ENCODE measurements at regions not wholly inside any gene's neighbourhood (a gene's known extent, or its start where the extent isn't known, plus 50 kb on each side); places are given as distances from the start of the nearest gene placed in this dataset.

DNA sequence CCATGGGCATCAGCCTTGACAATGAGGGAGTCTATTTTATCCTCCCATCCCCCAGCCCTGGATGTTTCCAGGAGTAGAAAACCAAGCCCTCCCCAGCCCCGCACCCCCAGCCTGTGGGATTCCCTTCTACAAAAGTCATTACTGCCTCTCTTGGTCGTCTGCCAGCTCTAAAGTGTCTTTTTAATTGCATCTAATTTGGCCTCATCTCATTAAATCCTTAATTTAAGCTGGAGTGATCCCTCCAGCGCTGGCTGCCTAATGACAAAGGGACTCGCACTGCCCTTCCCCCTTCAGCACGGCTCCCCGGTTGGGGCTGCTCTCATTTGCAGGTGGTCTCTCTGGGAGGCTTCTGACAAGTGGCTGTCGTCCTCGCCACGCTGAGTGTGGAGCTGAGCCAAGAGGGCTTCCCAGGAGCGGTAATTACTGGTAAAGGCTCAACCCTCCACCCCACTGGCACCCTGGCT, 107.9 kb upstream of the ALDH1B1 start:
- no peak for DNase-seq

DNA sequence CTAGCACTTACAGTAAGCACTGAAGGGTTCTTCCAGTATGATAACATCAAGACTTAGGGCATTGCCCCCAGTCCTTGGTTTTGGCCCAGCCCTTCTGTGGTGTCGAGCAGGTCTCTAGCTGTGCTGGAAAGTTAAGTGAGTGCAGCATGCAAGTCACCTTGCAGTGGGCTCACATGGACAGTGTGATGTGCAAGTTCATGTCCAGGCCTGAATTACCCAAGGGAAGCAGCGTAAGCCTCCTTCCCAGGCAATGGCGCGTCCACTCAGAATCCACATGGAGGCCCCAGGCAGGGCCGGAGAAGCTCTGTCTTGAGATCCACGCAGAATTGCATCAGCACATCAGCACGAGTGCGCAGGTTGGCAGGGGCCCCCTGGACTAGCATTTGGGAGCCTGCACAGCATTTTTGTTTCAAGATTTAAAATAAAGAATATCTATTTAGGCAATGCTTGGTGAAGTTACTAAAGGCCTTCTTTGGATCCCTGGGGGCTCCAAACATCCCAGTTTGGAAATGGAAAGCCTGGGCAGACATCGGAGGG, 108.4 kb upstream of the ALDH1B1 start:
- DNase-seq: no peak

DNA sequence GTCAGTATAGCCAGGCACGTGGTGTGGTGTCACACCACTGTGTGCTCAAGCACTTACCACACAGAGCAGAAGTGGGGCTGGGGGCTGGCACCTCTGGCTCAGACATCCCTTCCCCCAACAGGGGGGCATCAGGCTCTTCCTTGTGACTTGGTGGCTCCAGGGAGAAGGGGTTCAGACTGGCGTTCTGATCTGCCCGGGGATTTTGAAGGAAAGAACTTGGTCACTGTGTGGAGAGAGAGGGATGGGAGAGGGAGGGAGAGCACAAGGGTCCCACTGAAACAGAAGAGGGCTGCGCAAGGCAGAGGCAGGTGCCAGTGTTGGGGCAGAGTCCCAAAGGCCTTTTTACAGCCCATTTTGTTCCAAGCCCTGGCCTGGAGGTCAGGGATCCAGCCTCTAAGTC, 109.7 kb upstream of the ALDH1B1 start:
- DNase-seq: no peak

DNA sequence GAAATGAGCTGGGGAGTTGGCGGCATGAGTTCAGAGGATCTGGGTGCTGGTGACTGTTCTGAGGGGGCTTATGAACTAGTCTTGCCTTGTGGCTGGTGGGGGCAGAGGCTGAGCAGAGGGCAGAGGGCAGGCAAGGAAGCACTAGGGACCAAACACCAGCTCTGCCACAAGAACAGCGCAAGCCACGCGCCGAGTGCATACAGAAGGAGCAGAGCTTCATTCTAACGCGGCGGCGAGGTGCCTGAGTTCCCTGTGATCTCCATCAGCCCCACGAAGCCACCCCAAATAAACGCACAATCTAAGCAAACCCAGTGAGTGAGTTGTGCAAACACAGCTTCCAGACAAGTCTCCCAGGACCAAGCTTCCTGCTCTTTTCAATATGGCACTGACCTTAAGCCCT, 110.6 kb upstream of the ALDH1B1 start:
- DNase-seq: no peak

DNA sequence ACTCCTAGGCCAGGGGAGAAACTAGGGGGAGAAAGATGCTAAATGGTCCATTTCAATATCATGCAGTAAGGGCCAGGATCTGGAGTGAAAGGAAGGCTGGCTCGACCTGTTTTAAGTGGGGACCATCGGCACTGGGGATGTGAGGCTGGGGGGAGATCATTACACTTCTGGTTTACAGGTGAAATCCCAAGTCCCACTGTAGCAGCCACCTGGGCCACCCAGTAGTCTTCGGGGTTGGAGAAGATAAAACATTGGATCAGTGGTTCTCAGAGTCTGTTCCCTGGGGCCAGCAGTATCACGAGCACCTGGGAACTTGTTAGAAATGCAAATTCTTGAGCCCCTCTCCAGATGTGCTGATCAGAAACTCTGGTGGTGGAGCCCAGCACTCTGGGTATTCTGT, 111.3 kb upstream of the ALDH1B1 start:
- DNase-seq: no peak

DNA sequence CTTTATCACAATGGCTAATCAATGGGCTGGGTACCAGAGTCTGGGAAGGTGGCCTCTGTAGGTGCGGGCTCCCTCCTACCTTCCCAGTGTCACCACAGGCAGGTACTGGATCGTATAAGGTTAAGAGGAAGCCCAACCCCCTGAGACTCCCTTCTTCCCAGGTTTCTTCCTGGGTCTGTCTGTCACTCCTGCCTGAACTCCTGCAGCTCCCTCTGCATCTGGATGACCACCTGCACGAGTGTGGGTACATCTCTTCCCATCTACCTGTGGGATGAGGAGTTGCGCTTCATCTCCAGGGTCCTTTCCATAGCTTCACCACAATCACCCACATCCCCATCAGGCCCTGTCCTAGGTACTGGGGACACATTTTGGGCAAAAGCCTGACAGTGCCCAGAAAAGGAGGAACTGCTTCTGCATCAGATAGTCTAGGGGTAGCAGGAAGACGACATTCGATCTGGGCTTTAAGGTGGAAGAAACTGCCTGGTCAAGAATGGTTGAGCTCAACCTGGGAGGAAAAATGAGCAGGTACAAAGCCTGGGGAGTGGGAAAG, 112.2 kb upstream of the ALDH1B1 start:
- DNase-seq: no peak

DNA sequence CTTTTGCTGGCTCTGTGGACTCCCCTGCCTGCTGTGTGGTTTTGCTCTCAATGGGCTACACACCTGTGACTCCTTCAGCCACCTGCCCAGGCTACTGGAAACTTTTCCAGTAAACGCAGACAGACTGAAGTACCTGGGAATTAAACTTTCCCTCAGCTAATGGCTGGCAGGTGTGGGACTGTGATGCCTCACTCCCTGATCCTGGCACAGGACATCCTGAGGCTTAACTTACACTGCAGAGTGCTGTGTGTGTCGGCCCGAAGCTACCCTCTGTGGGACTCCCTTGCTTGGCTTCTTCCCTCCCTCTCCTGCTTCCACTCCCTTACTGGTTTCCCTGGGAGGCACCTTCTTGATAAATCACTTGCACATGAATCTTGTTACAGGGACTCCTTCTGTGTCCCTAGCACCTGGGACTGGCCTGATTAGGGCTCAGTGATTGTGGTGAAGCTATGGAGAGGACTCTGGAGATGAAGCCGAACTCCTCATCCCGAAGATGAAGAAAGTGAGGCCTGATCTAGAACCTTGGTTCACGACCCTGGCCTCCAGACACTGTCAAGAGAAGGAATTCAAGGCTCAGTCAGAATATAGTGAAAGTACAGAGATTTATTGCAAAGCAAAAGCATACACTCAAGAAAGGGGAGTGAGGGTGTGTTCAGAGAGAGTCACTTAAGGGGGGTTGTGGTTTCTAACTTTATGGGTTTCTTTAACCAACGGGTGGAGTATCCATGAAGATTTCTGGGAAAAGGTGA, 113.4 kb upstream of the ALDH1B1 start:
- DNase-seq: no peak

DNA sequence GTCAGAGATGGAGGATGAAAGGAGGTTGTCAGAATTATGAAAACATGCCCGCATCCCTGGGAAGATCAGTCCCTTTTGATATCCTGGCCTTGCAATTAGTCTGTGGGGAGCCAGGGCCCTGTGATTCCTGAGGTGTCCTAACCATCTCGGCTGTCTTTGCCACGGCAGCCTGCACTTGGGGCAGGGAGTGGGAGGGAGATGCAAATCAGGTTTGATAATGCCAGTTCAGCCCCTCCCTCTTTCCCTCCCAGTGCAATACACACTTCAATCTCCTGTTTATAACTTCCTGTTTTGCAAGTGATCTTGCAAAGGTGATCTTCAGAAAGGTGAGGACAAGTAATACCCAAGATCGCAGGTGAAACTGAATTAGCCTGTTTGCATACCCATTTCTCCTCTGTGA, 114.0 kb upstream of the ALDH1B1 start:
- DNase-seq: no peak

DNA sequence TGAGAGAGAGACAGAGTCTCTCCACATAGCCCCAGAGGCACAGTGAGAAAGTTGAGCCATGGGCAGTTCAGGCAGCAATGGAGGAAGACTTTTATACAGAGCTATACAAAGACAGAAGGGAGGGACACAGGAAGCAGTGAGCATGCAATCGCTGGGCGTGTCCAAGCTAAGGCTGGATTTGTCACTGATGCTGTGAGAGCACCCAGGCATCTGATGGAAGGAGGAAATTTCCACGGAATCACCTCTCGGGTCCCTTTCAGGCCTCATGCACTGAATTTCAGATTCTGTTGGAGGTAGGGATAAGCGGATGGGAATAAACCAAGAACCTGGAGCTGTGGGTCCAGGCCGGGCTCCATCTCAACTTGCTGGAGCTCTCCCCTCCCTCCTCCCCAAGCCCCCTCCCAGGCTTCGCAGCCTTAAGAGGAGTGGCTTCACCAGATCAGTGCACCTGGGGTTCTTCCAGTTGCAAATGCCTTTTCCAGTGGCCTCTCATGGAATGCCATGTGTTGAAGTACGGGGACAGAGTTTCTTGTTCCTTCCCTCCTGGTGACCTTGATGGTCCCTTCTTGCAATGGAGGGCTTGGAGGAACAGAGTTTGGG, 114.8 kb upstream of the ALDH1B1 start:
- no peak for DNase-seq

DNA sequence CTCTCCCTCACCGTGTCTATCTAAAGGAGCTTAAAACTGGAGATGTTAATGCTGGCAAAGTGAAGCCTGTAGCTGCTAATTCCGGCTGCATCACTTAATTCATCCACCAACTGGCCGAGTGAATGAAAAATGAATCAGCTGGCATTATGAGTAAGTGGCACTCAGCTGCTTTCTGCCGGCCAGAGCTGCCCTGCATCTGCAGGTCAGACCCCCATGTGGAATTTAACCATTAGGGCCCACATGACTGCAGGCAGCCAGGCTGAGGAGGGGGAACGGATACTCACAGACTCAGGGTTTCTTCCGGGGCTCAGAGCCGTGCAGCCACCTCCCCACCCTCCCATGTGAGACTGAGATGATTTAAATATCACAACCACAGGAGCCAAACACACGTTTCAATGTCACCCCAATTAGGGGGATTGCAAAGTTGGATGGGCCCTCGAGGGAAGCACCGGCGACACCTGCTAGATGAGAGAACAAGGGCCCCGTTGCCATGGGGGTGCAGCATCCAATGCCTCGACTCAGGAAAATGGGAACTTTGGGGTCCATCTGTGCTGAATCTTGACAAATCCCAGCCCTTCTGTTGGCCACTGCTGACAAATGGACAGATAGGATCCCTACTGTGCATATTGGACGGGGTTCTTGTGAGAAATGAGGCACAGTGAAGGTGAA, 115.6 kb upstream of the ALDH1B1 start:
- no peak for DNase-seq

DNA sequence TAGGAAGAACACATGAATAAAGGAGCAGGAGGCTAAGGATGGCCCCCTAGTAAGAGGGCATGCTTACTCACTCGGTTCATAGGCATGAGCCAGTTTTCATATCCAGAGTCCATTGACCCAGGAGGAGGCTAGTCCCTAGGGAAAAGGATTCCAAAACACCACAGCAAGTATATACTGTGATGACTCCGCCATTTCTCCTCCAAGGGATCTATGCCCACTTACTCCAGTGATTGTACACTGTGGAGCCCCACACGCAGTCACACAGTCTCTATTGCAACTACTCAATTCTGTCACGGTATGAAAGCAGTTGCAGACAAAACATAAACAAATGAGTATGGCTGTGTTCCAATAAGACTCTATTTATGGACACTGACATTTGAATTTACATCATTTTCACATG, 117.7 kb upstream of the ALDH1B1 start:
- peak; percentile 18 for DNase-seq

DNA sequence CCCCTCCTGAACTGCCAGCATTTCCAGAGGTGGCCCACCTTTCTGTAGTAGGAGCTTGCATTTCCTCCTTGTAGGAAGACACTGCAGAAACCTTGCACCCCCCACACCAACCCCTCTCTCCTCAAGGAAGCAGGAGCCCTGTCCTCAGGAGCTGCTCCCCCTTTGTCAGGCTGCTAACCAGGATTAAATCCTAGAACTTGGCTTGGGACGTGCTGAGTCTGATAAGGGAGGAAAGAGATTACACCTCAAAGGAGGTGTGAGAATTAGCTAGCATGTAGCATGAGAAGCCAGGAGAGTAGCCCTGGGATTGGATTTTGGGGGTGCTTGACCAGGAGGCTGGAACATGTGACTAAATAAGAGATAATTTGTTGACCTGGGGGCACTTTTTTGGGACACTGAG, 119.8 kb upstream of the ALDH1B1 start:
- no peak for DNase-seq

DNA sequence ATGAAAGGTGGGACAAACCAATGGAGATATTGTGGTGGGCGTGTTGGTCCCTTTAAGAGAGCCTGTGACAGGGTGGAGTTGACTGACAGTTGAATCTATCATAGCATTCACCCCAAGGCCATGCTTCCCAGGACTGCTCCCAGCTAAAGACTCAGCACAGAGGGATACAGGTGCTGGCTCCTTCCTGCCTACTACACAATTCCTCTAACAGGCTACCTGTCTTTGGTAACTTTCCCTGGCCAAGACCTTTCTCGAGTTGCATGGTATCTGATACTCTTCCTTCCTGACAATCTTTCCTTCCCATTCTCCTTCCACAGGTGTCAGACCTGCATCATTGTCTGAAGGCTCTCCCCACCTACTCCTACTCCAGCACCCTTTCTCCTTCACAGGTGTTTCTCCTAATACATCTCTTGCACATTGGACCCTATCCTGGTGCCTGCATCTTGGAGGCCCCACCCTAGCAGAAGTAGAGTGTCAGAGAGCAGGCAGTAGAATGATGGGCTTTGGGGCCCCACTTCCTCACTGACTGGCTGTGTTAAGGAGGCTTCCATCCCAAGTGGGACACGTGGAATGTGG, 120.7 kb upstream of the ALDH1B1 start:
- no peak for DNase-seq

DNA sequence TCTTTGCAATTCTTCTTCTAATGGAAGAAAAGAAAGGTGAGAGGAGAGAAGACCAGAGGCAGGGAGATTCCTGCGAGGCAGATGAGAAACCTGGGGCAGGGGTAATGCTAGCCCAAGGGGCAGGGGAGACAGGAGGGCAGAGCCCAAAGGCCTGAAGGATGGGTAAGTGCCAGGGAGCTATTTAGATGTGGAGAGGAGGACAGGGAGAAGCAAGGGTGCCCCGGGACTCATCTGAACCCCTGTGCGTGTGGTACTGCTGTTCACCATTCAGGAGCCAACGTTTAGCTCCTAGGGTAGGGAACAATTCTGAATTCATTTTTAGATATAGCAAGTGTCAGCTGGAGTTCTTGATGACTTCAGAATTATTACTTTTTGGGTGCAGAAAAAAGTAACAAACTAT, 122.7 kb upstream of the ALDH1B1 start:
- no peak for DNase-seq

DNA sequence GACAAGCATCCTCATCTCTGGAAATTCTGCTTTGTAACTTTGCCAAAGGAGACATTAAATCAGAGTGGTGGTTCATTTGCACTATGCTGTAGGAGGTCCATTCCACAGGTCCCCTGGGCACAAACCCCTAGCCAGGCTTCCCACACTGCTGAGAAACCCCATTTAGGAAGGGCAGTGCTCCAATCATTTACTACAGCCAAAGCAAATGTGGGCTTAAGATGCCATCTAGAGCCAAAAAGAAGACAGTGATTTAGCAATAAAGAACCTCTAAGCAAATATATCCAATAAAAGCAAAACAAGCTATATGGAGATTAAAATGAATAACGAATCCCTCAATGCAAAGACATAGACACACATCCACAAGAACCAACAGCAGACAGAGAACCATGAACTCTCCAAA, 129.0 kb upstream of the ALDH1B1 start:
- peak; percentile 25 for DNase-seq

DNA sequence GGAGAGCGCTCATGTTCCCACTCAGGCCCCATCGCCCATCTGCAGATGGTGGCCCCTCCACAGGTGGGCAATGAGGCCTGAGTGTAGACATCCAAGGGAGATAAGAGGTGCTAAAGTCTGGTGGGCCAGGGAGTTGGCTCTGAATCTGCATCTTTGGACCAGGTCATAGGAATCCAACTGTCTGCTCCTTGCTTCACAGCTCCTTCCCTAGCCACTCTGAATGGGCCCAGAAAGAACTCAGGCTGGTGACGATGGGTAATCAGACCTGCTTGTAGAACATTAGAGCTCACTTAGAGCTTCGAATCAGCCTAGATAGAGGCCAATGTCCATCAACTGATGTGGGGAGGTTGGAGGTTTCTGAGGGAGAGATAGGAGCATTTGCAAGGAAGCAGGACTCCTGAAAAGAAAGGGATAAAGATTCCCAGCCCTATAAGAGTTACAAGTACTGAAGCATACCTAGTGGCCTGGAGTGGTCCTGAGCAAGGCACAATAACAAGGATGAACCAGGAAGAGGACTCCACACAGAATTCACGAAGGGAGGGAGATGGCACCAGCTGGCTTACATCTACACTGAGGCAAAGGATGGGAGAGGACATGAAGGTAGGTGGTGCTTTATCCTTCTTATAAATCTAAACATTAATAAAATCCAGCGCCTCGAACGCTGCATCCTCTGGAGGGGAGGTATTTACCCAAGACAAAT, 132.8 kb upstream of the ALDH1B1 start:
- no peak for DNase-seq

DNA sequence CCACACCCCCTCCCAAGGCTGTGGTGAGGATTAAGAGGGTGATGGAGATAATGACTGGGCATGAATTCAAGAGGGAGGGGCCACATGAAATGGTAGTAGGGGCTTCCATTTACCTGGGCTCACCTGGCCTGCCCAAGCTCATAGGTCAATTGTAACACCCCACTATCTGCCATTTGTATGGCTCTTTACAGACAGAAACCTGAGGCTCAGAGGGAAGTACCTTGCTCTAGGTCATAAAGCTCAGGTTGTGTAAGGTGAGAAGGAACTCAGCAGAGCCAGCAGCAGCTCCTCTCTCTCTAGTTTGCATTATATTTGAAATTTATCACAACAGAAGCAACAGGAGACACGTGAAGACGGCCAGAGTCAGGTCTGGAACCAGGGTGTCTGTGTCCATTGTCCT, 133.4 kb upstream of the ALDH1B1 start:
- DNase-seq: no peak

DNA sequence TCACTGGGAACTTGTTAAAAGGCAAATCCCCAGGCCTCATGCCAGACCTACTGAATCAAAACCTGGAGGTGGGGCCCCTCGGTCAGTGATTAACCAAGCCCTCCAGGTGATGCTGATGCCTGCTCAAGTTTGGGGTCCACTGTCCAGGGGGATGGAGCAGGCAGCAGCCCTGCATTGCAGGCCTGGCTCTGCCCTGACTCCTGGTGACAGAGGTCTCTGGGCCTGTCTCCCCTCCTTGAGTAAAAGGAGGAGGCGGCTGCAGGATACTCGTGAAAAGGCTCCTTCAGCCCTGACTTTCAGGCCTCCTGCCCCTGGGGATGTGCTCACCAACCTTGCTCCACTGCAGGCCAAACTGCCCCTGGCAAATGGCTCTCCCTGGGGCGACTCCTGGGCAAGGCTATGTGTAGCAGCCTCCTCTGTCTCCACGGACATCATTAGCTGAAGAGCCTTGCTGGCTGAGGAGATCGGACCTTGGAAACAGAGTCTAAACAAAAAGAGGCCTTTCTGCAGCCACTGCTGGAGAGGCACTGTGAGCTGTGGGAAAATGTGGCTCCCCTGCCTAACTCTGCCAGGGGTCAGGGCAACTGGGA, 134.8 kb upstream of the ALDH1B1 start:
- no peak for DNase-seq

DNA sequence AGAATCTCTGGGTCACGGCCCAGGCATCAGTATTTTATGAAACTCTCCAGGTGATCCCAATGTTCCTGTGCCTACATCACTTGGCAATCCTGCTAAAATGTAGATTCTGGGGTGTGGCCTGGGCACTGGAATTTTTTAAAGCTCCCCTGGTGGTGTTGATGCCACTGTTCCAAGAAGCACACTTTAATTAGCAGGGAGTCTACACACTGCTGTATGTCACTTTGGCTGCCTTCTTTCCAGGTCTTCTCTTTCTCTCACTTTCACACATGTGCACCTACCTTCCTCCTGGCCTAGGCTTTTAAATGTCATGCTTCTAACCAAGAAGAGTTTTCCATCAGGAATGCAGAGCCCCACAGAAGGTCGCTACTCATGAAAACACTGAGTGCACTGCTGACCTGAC, 136.0 kb upstream of the ALDH1B1 start:
- no peak for DNase-seq

DNA sequence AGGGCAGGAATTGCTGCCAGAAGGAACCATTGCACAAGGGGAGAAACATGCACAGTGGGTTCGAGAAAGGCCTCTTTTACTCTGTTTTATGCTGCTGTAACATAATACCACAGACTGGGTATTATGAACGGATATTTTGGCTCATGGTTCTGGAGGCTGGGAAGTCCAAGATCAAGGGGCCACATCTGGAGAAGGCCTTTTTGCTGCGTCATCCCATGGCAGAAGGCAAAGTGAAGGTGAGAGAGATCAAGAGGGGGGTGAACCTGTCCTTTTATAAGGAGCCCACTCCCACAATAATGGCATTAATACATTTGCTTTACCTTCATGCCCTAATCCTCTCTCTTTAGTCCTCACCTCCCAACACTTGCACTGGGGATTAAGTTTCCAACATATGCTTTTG, 136.9 kb upstream of the ALDH1B1 start:
- no peak for DNase-seq

DNA sequence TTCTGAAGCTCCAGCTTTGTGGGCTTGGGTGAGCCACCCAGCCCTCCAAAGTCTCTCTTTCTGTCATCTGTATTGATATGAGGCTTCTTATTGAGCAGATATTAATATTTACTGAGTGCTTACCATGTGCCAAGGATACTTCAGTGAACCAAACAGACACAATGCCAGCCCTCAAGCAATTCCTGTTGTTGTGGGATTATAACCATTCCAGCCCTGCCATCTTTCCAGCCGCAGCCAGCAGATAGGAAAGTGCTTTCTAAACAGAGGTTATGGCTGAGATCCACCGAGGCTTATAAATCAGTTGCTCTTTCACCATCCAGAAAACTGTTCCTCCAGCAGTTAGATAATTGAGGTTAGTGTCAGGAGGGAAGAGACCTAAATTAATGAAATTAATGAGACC, 137.7 kb upstream of the ALDH1B1 start:
- DNase-seq: no peak

DNA sequence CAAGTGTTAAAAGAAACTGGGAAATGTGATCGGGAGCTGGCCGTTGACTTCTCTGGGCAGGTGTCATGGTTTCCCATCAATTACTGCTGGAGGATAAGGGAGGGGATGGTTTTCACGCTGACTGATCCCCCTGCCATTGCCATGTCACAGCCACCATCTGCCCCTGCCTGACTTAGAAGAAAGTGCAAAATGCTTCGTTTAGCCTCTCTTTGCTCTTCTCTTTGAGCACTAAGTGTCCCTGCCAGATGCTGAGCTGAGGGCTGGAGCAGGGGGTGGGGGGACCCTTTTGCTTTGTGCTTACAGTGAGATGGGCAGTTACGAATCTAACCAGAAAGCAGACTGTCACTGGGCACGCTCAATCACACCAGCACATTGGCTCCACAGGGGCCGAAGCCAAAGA, 138.4 kb upstream of the ALDH1B1 start:
- no peak for DNase-seq
